HUES6 (cell line): ENCODE measurements at regions not wholly inside any gene's neighbourhood (a gene's known extent, or its start where the extent isn't known, plus 50 kb on each side); places are given as distances from the start of the nearest gene placed in this dataset.

Source experiments
- H3K27ac ChIP-seq: 2 replicates; pipeline ENCODE4 v1.7.0; 2013; ENCODE audit warnings: low read depth, mild to moderate bottlenecking, low read length, inconsistent platforms
- H3K27me3 ChIP-seq: 2 replicates; pipeline ENCODE4 v1.6.1; 2013; ENCODE audit warnings: low read length; ENCODE audit not compliant: control insufficient read depth, insufficient read depth
- H3K36me3 ChIP-seq: 2 replicates; pipeline ENCODE4 v1.6.1; 2013; ENCODE audit warnings: low read length; ENCODE audit not compliant: control insufficient read depth, insufficient read depth
- H3K4me1 ChIP-seq: 2 replicates; pipeline ENCODE4 v1.6.1; 2013; ENCODE audit warnings: low read length; ENCODE audit not compliant: control insufficient read depth, insufficient read depth
- H3K4me3 ChIP-seq: 2 replicates; pipeline ENCODE4 v1.5.1; 2013; ENCODE audit warnings: low read depth, low read length
- H3K9ac ChIP-seq: one replicate; pipeline ENCODE4 v1.6.1; 2013; ENCODE audit warnings: mild to moderate bottlenecking, low read length
- H3K9me3 ChIP-seq: 2 replicates; pipeline ENCODE4 v1.6.1; 2013; ENCODE audit warnings: low read depth, low read length; ENCODE audit not compliant: control insufficient read depth, insufficient read depth

- H3K27ac ChIP-seq: no peak overlapping the region
- H3K36me3 ChIP-seq: no peaks in the 10 kb centered on the region
These were observed 133.0 kb upstream of the PLCB4 start for GRCh38 chr20:8935878-8936277.

GRCh38 chr20:8938532-8938931 is 130.4 kb upstream of the PLCB4 start:
- Histone ChIP-seq H3K9me3 (no peaks in the 10 kb centered on the region), H3K9ac (no peak overlapping the region), H3K27me3 (no peaks in the 10 kb centered on the region), H3K4me1 (peaks cover 2% of the 10 kb centered on the region; the same call in 1 of the 2 replicates), H3K27ac (no peak overlapping the region), H3K36me3 (no peaks in the 10 kb centered on the region), H3K4me3 (no peak overlapping the region)

More at GRCh38 chr20:8935878-8936277, 133.0 kb upstream of the PLCB4 start:
- Histone ChIP-seq H3K4me3 (no peak overlapping the region), H3K27me3 (no peaks in the 10 kb centered on the region), H3K4me1 (peaks cover 7% of the 10 kb centered on the region; the same call in 1 of the 2 replicates), H3K9ac (no peak overlapping the region), H3K9me3 (no peaks in the 10 kb centered on the region)

GRCh38 chr20:8940326-8940725 is 128.6 kb upstream of the PLCB4 start:
- no peak overlapping the region for H3K4me3 ChIP-seq
- H3K9ac ChIP-seq: no peak overlapping the region
- no peaks in the 10 kb centered on the region for H3K9me3 ChIP-seq
- no peak overlapping the region for H3K27ac ChIP-seq
- no peaks in the 10 kb centered on the region for H3K27me3 ChIP-seq
- 0 out of 2 replicates have a peak, but pooled peaks cover 3% of the 10 kb centered on the region for H3K4me1 ChIP-seq
- H3K36me3 ChIP-seq: no peaks in the 10 kb centered on the region

GRCh38 chr20:8943631-8944030 is 125.3 kb upstream of the PLCB4 start:
- Histone ChIP-seq H3K4me1 (0 out of 2 replicates have a peak, but pooled peaks cover 3% of the 10 kb centered on the region), H3K9me3 (no peaks in the 10 kb centered on the region), H3K9ac (no peak overlapping the region), H3K36me3 (no peaks in the 10 kb centered on the region), H3K27me3 (no peaks in the 10 kb centered on the region), H3K4me3 (no peak overlapping the region), H3K27ac (no peak overlapping the region)

GRCh38 chr20:8946036-8946940 is 122.6 kb upstream of the PLCB4 start:
- H3K4me1 ChIP-seq: 0 out of 2 replicates have a peak, but pooled peaks cover 3% of the 10 kb centered on the region
- H3K27me3 ChIP-seq: no peaks in the 10 kb centered on the region
- H3K9me3 ChIP-seq: no peaks in the 10 kb centered on the region
- no peaks in the 10 kb centered on the region for H3K36me3 ChIP-seq
- no peak overlapping the region for H3K9ac ChIP-seq
- no peak overlapping the region for H3K27ac ChIP-seq
- no peak overlapping the region for H3K4me3 ChIP-seq

GRCh38 chr20:8948442-8949020 is 120.4 kb upstream of the PLCB4 start:
- no peak overlapping the region for H3K27ac ChIP-seq
- 0 out of 2 replicates have a peak, but pooled peaks cover 3% of the 10 kb centered on the region for H3K4me1 ChIP-seq
- no peaks in the 10 kb centered on the region for H3K36me3 ChIP-seq
- no peak overlapping the region for H3K9ac ChIP-seq
- H3K9me3 ChIP-seq: no peaks in the 10 kb centered on the region
- no peaks in the 10 kb centered on the region for H3K27me3 ChIP-seq
- no peak overlapping the region for H3K4me3 ChIP-seq

GRCh38 chr20:8951164-8951563 is 117.7 kb upstream of the PLCB4 start:
- no peaks in the 10 kb centered on the region for H3K27me3 ChIP-seq
- H3K36me3 ChIP-seq: no peaks in the 10 kb centered on the region
- no peak overlapping the region for H3K27ac ChIP-seq
- H3K4me1 ChIP-seq: no peaks in the 10 kb centered on the region
- H3K4me3 ChIP-seq: no peak overlapping the region
- no peak overlapping the region for H3K9ac ChIP-seq
- no peaks in the 10 kb centered on the region for H3K9me3 ChIP-seq

- Histone ChIP-seq H3K27me3 (no peaks in the 10 kb centered on the region), H3K9ac (no peak overlapping the region), H3K9me3 (no peaks in the 10 kb centered on the region), H3K4me3 (no peak overlapping the region), H3K36me3 (no peaks in the 10 kb centered on the region), H3K27ac (no peak overlapping the region), H3K4me1 (no peaks in the 10 kb centered on the region)
These were observed 116.2 kb upstream of the PLCB4 start for GRCh38 chr20:8952721-8953120.

- H3K4me1 ChIP-seq: no peaks in the 10 kb centered on the region
- H3K9ac ChIP-seq: no peak overlapping the region
- H3K4me3 ChIP-seq: no peak overlapping the region
- H3K27ac ChIP-seq: no peak overlapping the region
- H3K9me3 ChIP-seq: no peaks in the 10 kb centered on the region
- no peaks in the 10 kb centered on the region for H3K27me3 ChIP-seq
- no peaks in the 10 kb centered on the region for H3K36me3 ChIP-seq
These were observed 115.6 kb upstream of the PLCB4 start for GRCh38 chr20:8953300-8953699.

GRCh38 chr20:8960241-8960640 is 108.6 kb upstream of the PLCB4 start:
- H3K9ac ChIP-seq: no peak overlapping the region
- no peaks in the 10 kb centered on the region for H3K9me3 ChIP-seq
- H3K36me3 ChIP-seq: no peaks in the 10 kb centered on the region
- no peak overlapping the region for H3K4me3 ChIP-seq
- no peak overlapping the region for H3K27ac ChIP-seq
- H3K4me1 ChIP-seq: no peaks in the 10 kb centered on the region
- H3K27me3 ChIP-seq: no peaks in the 10 kb centered on the region

GRCh38 chr20:8963330-8963729 is 105.6 kb upstream of the PLCB4 start:
- Histone ChIP-seq H3K36me3 (no peaks in the 10 kb centered on the region), H3K27me3 (no peaks in the 10 kb centered on the region), H3K27ac (no peak overlapping the region), H3K9ac (no peak overlapping the region), H3K4me3 (no peak overlapping the region), H3K4me1 (no peaks in the 10 kb centered on the region), H3K9me3 (peaks cover 7% of the 10 kb centered on the region)
